Fibroblast of skin of back (primary cell): ENCODE measurements at regions not wholly inside any gene's neighbourhood (a gene's known extent, or its start where the extent isn't known, plus 50 kb on each side); places are given as distances from the start of the nearest gene placed in this dataset.

ENCODE experiments used
- DNase-seq: peaks from one replicate; pipeline ENCODE4 v3.0.0-alpha.2; 2013

- no peak for DNase-seq
Observed at GRCh38 chr11:119790476-119790875, 61.5 kb upstream of the NECTIN1 start.

GRCh38 chr11:119789766-119790407 lies 60.9 kb upstream of the NECTIN1 start:
- no peak for DNase-seq

GRCh38 chr11:119788911-119789560 lies 60.0 kb upstream of the NECTIN1 start:
- DNase-seq, result no peak

GRCh38 chr11:119788096-119788883 lies 59.3 kb upstream of the NECTIN1 start:
- DNase-seq, result no peak

- no peak for DNase-seq
Observed at GRCh38 chr11:119787074-119787461, 58.1 kb upstream of the NECTIN1 start.

GRCh38 chr11:119786431-119787073 lies 57.6 kb upstream of the NECTIN1 start:
- DNase-seq, result no peak

GRCh38 chr11:119785131-119785530 lies 56.1 kb upstream of the NECTIN1 start:
- no peak for DNase-seq

- no peak for DNase-seq
Observed at GRCh38 chr11:119784421-119784820, 55.4 kb upstream of the NECTIN1 start.

GRCh38 chr11:119783466-119784400 lies 54.7 kb upstream of the NECTIN1 start:
- no peak for DNase-seq

- peak; percentile 76 for DNase-seq
Observed at GRCh38 chr11:119782739-119783072, 53.7 kb upstream of the NECTIN1 start.

- no peak for DNase-seq
Observed at GRCh38 chr11:119782006-119782738, 53.2 kb upstream of the NECTIN1 start.

- no peak for DNase-seq
Observed at GRCh38 chr11:119780222-119780953, 51.4 kb upstream of the NECTIN1 start.

GRCh38 chr11:119779195-119780071 lies 50.4 kb upstream of the NECTIN1 start:
- no peak for DNase-seq
